ENCODE measurements at regions not wholly inside any gene's neighbourhood (a gene's known extent, or its start where the extent isn't known, plus 50 kb on each side); places are given as distances from the start of the nearest gene placed in this dataset.

DNA sequence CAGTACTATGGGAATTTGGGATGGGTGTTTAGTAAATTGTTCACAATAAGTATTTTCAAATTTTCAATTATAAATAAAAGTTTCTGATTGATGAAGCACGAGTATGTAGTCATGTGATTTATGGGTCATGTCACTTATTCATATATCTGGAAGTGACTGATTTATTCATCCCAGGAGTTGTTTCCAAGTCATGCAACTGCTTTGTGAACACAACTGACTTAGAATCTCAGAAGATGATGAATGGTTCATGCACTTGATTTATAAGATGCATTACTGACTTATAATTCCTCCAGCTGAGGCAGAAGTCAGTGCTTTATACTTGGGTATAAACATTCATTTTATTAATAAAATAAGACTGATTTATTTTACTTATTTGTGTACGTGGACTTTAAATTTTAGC is 137.8 kb upstream of the CBLB start:
- TF ChIP-seq, protein P1, sequence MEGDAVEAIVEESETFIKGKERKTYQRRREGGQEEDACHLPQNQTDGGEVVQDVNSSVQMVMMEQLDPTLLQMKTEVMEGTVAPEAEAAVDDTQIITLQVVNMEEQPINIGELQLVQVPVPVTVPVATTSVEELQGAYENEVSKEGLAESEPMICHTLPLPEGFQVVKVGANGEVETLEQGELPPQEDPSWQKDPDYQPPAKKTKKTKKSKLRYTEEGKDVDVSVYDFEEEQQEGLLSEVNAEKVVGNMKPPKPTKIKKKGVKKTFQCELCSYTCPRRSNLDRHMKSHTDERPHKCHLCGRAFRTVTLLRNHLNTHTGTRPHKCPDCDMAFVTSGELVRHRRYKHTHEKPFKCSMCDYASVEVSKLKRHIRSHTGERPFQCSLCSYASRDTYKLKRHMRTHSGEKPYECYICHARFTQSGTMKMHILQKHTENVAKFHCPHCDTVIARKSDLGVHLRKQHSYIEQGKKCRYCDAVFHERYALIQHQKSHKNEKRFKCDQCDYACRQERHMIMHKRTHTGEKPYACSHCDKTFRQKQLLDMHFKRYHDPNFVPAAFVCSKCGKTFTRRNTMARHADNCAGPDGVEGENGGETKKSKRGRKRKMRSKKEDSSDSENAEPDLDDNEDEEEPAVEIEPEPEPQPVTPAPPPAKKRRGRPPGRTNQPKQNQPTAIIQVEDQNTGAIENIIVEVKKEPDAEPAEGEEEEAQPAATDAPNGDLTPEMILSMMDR (conservative IDR thresholded peaks at IDR 0.05 in 1 of 2, IDR thresholded peaks at IDR 0.05 in 1 of 2; ENCODE audit: extremely low read depth in 1 of 2, insufficient read depth in 1 of 2, low read depth in 1 of 2, low read length in 2 of 2): no peak
- TF ChIP-seq EZH2 (IDR thresholded peaks at IDR 0.05; ENCODE audit: borderline replicate concordance, low read length): no peak

Measured in mammary epithelial cell (primary cell).